ENCODE measurements at regions not wholly inside any gene's neighbourhood (a gene's known extent, or its start where the extent isn't known, plus 50 kb on each side); places are given as distances from the start of the nearest gene placed in this dataset.

- TF ChIP-seq CTCF (IDR thresholded peaks at IDR 0.05) (no peak), TAF1 (IDR thresholded peaks at IDR 0.05; ENCODE audit: borderline replicate concordance, low read depth, low read length) (no peak), EZH2phosphoT487 (IDR thresholded peaks at IDR 0.05; ENCODE audit: borderline replicate concordance, low read depth) (no peak), MAX (IDR thresholded peaks at IDR 0.05; ENCODE audit: low read depth) (no peak), FOXJ3 (CRISPR knock-in tag; IDR thresholded peaks at IDR 0.05) (no peak), PBX3 (IDR thresholded peaks at IDR 0.05) (no peak), POLR2AphosphoS5 (IDR thresholded peaks at IDR 0.05; ENCODE audit: low read depth, low read length) (no peak), ZBTB33 (IDR thresholded peaks at IDR 0.05; ENCODE audit: borderline replicate concordance, low read depth) (no peak), NRF1 (IDR thresholded peaks at IDR 0.05; ENCODE audit: low read depth, low read length) (no peak), TCF12 (IDR thresholded peaks at IDR 0.05) (no peak), FOSL2 (IDR thresholded peaks at IDR 0.05; ENCODE audit: borderline replicate concordance, low read depth) (no peak)
These were observed 94.0 kb downstream of the CAVIN4 start for GRCh38 chr9:100671898-100672297.

All from SK-N-SH (cell line).